Pancreas (tissue), 10 donors: ENCODE measurements at regions not wholly inside any gene's neighbourhood (a gene's known extent, or its start where the extent isn't known, plus 50 kb on each side); places are given as distances from the start of the nearest gene placed in this dataset.
"Not testable (repeated sequence)": the region's sequence is repeated elsewhere in the genome, so short reads cannot be mapped to it uniquely, and the experiment has no call there.

ENCODE experiments used
- ATAC-seq, 4 donors: fragments of 200-7000 bp; cut with Tn5 transposase; one replicate each; pipeline versions ENCODE4 v1.8.0 to v1.9.1; 2020; ENCODE audit warnings: mild to moderate bottlenecking in 4 of 4, moderate library complexity in 4 of 4
- DNase-seq, 6 donors: peaks; one replicate each; pipeline ENCODE4 v3.0.0-alpha.2; 2020
- FAIRE-seq: peaks from 2 replicates; lab custom pipeline; 2012; peaks lifted over from hg19 to GRCh38; lab: Jason Lieb, UNC
- H3K27ac ChIP-seq, 4 donors: fragments of 200-600 bp; sonication (generic); 1 replicate in 3 of 4; 2 replicates in 1 of 4; pipeline versions ENCODE4 v1.5.0 to v1.8.0; 2020
- H3K27me3 ChIP-seq, 4 donors: fragments of 200-600 bp; one replicate each; pipeline ENCODE4 v1.8.0; 2021
- H3K36me3 ChIP-seq, 3 donors: fragments of 200-600 bp; sonication (generic) in 1 of 3; one replicate each; pipeline versions ENCODE4 v1.5.0 to v1.8.0; 2020 to 2021
- H3K4me1 ChIP-seq, 3 donors: fragments of 200-600 bp; one replicate each; pipeline ENCODE4 v1.8.0; 2021
- H3K4me3 ChIP-seq, 4 donors: fragments of 200-600 bp; sonication (generic) in 2 of 4; one replicate each; pipeline versions ENCODE4 v1.5.0 to v1.8.0; 2020 to 2021
- H3K9me3 ChIP-seq, 4 donors: fragments of 200-600 bp; one replicate each; pipeline ENCODE4 v1.8.0; 2021
- WGBS, 2 donors: extraction: QIAGEN DNeasy Blood & Tissue Kit; methylation state at CpG; one replicate each; pipeline ENCODE4 v1.1.7; 2013; 5-methylcytosine and 5-hydroxymethylcytosine counted together
- intact Hi-C, 3 donors: fragments of 100-400 bp; cut with DNase I; formaldehyde crosslinking; loops; one replicate each; pipeline versions ENCODE4 v1.11.1 to v1.14.2; 2022
- TF ChIP-seq, protein P1 (sequence below), 4 donors: fragments of 200-600 bp; sonication (generic) in 3 of 4; IDR thresholded peaks; one replicate each; pipeline versions ENCODE4 v1.5.0 to v1.8.0; 2021; ENCODE audit warnings: antibody characterized with exemption in 4 of 4
- donor health status: healthy with polysubstance abuse.
- donor health status: DM: no; HTN: no; CAD: no; lungs with moderate emphysema.
- donor health status: DM: no; HTN: no; CAD: no.
- donor health status: control.
- donor health status: control.
- donor health status: Bipolar disorder and iron deficiency.
- donor health status: DM: yes; HTN: yes; CAD: no.
- donor health status: DM: no; HTN: no; CAD: no.
- donor health status: DM: no; HTN: no; CAD: no.
- donor health status: DM: yes; HTN: yes; CAD: no.

DNA sequence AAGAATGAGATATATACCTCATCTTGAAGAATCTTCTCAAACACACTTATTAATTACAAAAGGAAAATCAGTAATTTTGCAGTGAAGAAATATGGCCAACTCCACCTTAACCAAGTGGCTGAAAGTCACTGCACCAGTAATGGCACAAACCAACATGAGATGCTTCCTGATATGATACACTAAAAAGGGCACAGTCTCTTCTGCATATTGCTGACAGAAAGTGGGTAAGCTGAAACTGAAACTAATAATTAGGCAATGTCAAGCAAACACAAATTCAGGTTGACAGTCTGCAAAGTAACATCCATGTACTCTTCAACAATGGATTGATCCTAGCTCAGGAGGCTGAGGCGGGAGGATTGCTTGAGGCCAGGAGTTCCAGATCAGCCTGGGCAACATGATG lies 56.1 kb downstream of the ZNF22 start:
- 96 to 100% methylated on average over 1 of the region's 1 CpG for WGBS, 2 donors
- DNase-seq, ATAC-seq, H3K27me3 ChIP-seq, H3K4me3 ChIP-seq, FAIRE-seq, H3K36me3 ChIP-seq, H3K9me3 ChIP-seq, H3K27ac ChIP-seq, intact Hi-C loops, H3K4me1 ChIP-seq: not testable (repeated sequence)

- 86 to 87% methylated on average over 1 of the region's 1 CpG for WGBS, 2 donors
Measured at GRCh38 chr10:45058580-45058979, 57.9 kb downstream of the ZNF22 start.

GRCh38 chr10:45058992-45059561 lies 58.4 kb downstream of the ZNF22 start:
- no peak overlapping the region for H3K27ac ChIP-seq
- WGBS, 2 donors, result 94% methylated on average over 4 of the region's 4 CpGs
- no peaks in the 10 kb centered on the region for H3K27me3 ChIP-seq
- no peak overlapping the region for H3K4me3 ChIP-seq
- ATAC-seq (no peak), FAIRE-seq (no peak), DNase-seq (no peak)
- TF ChIP-seq, protein P1, sequence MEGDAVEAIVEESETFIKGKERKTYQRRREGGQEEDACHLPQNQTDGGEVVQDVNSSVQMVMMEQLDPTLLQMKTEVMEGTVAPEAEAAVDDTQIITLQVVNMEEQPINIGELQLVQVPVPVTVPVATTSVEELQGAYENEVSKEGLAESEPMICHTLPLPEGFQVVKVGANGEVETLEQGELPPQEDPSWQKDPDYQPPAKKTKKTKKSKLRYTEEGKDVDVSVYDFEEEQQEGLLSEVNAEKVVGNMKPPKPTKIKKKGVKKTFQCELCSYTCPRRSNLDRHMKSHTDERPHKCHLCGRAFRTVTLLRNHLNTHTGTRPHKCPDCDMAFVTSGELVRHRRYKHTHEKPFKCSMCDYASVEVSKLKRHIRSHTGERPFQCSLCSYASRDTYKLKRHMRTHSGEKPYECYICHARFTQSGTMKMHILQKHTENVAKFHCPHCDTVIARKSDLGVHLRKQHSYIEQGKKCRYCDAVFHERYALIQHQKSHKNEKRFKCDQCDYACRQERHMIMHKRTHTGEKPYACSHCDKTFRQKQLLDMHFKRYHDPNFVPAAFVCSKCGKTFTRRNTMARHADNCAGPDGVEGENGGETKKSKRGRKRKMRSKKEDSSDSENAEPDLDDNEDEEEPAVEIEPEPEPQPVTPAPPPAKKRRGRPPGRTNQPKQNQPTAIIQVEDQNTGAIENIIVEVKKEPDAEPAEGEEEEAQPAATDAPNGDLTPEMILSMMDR (IDR thresholded peaks at IDR 0.05), result no peak
- no peaks in the 10 kb centered on the region for H3K36me3 ChIP-seq
- intact Hi-C loops, result no loop called here
- no peaks in the 10 kb centered on the region for H3K4me1 ChIP-seq
- no peaks in the 10 kb centered on the region for H3K9me3 ChIP-seq

More at GRCh38 chr10:45058580-45058979, 57.9 kb downstream of the ZNF22 start:
- intact Hi-C loops, result no loop called here
- Histone ChIP-seq H3K36me3 (no peaks in the 10 kb centered on the region), H3K9me3 (no peaks in the 10 kb centered on the region), H3K4me3 (no peak overlapping the region), H3K27ac (no peak overlapping the region), H3K27me3 (no peaks in the 10 kb centered on the region), H3K4me1 (no peaks in the 10 kb centered on the region)
- DNase-seq (no peak), ATAC-seq (no peak), FAIRE-seq (no peak)
- TF ChIP-seq, protein P1 (IDR thresholded peaks at IDR 0.05), result no peak

DNA sequence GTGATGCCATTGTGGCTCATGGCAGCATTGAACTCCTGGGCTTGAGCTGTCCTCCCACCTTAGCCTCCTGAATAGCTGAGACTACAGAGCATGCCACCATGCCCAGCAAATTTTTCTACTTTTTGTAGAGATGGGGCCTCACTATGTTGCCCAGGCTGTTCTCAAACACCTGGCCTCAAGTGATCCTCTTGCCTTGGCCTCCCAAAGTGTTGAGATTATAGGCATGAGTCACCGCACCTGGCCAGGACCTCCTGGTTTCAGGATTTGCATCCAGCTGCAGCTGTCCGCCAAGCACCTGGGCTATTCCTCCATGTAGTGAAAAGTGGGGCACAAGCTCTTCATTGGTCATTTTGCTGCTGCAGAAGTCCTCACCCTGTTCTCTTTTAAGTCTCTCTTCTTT lies 58.9 kb downstream of the ZNF22 start:
- no peak for FAIRE-seq
- Histone ChIP-seq H3K4me1 (no peaks in the 10 kb centered on the region), H3K4me3 (no peak overlapping the region), H3K27ac (no peak overlapping the region), H3K9me3 (no peaks in the 10 kb centered on the region), H3K27me3 (no peaks in the 10 kb centered on the region), H3K36me3 (no peaks in the 10 kb centered on the region)
- TF ChIP-seq, protein P1 (IDR thresholded peaks at IDR 0.05), result no peak
- ATAC-seq, result no peak
- no peak for DNase-seq
- 90 to 94% methylated on average over 2 of the region's 2 CpGs for WGBS, 2 donors
- intact Hi-C loops, result no loop called here

DNA sequence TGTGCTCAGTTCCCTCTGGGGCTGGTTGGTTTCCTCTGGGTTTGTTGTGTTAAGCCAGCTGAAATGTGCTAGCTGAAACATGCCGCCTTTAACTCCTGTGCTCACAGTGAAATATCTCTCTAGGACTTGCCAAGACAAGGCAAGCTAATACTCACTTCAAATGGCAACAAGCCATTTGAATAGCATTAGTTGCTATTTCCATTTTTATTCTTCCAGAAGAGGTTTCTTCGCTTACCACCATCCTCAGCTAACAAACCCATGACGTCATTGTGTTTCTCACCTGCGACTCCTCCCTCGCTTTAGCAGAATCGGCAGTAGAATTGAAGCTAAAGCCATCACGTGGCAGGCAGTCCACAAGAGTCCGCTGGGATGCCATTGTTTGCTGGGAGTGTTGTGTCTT lies 61.3 kb downstream of the ZNF22 start:
- H3K9me3 ChIP-seq, result no peaks in the 10 kb centered on the region
- H3K27me3 ChIP-seq, result no peaks in the 10 kb centered on the region
- DNase-seq (no peak), FAIRE-seq (no peak), ATAC-seq (no peak)
- no peak overlapping the region for H3K27ac ChIP-seq
- intact Hi-C loops, result no loop called here
- no peaks in the 10 kb centered on the region for H3K36me3 ChIP-seq
- H3K4me1 ChIP-seq, result no peaks in the 10 kb centered on the region
- 65 to 71% methylated on average over 8 of the region's 8 CpGs for WGBS, 2 donors
- TF ChIP-seq, protein P1 (IDR thresholded peaks at IDR 0.05), result no peak
- H3K4me3 ChIP-seq, result no peak overlapping the region
